HepG2 (cell line): ENCODE measurements at regions not wholly inside any gene's neighbourhood (a gene's known extent, or its start where the extent isn't known, plus 50 kb on each side); places are given as distances from the start of the nearest gene placed in this dataset.

Source experiments
- E2F5 ChIP-seq: sonication (generic); formaldehyde crosslinking; conservative IDR thresholded peaks from 2 replicates; pipeline ENCODE4 v1.4.0; 2020; ENCODE audit warnings: missing genetic modification reagents
- NBN ChIP-seq: fragments of 450-650 bp; conservative IDR thresholded peaks from 2 replicates; pipeline ENCODE4 v1.6.1; 2017
- NKX3-1 ChIP-seq: sonication (generic); formaldehyde crosslinking; IDR thresholded peaks from 2 replicates; pipeline ENCODE4 v1.5.0; 2020; ENCODE audit warnings: missing genetic modification reagents
- NONO ChIP-seq, 2 experiments: fragments of 450-650 bp in 1 of 2; sonication (generic) in 1 of 2; formaldehyde crosslinking in 1 of 2; IDR thresholded peaks in 1 of 2; conservative IDR thresholded peaks in 1 of 2; 2 replicates each; pipeline versions ENCODE4 v1.6.1 to v1.8.0; 2017 to 2022; ENCODE audit warnings: mild to moderate bottlenecking in 1 of 2, missing genetic modification reagents in 1 of 2, moderate library complexity in 1 of 2
- U2AF2 ChIP-seq: fragments of 200-400 bp; formaldehyde crosslinking; IDR thresholded peaks from 2 replicates; pipeline ENCODE4 v1.6.1; 2017; ENCODE audit warnings: low read depth, mild to moderate bottlenecking, low read length
- ZBTB40 ChIP-seq, 2 experiments: fragments of 450-650 bp in 1 of 2; sonication (generic) in 1 of 2; formaldehyde crosslinking in 1 of 2; IDR thresholded peaks; 2 replicates each; pipeline versions ENCODE4 v1.6.1 to v1.8.0; 2016 to 2022; ENCODE audit warnings: antibody characterized with exemption in 1 of 2, mild to moderate bottlenecking in 1 of 2, missing genetic modification reagents in 1 of 2
- ZNF737 ChIP-seq: sonication (generic); formaldehyde crosslinking; IDR thresholded peaks from 2 replicates; pipeline ENCODE4 v1.5.0; 2020; ENCODE audit warnings: missing genetic modification reagents, mild to moderate bottlenecking, borderline replicate concordance
- ZNF780A ChIP-seq: sonication (generic); formaldehyde crosslinking; IDR thresholded peaks from 2 replicates; pipeline ENCODE4 v1.8.0; 2022; ENCODE audit warnings: mild to moderate bottlenecking, missing genetic modification reagents, moderate library complexity
- TF ChIP-seq, protein P1 (sequence below): sonication (generic); formaldehyde crosslinking; IDR thresholded peaks from 2 replicates; pipeline ENCODE4 v1.4.0; 2020; ENCODE audit warnings: missing genetic modification reagents

DNA sequence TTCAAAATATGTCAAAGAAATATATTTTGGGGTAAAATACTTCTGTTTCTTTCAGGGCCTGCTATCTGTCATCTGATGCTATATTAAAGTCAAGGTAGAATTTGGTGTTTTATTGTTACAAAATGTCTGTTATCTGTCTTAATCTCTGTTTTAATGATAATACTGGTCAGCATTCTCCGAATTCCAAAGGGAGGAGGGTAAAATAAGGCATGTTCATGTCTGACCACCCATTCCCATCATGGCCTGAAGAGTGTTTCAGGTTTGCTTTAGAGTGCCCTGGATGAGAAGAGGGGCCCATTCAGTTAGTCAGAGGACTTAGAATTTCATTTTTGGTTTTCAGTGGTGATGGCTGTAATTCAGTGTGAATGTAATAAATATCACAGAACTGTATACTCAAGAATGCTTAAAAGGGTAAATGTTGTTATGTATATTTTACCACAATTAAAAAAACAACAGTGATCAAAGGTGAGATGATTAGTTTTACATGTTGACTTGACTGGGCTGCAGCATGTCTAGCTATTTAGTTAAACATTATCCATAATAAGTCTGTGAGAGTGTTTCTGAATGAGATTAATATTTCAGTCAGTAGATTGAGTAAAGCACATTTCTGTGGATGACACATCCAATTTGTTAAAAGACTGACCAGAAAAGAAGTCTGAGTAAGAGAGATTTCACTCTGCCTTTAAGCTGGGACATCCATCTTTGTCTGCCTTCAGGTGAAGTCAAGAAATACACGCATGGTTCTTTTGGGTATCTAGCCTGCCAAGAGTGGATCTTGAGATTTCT lies 467.9 kb upstream of the SYT4 start (continued):
- TF ChIP-seq ZBTB40 (IDR thresholded peaks at IDR 0.05) (no peak), ZBTB40 (CRISPR knock-in tag; IDR thresholded peaks at IDR 0.05) (no peak), ZNF737 (CRISPR knock-in tag) (no peak), E2F5 (no peak), U2AF2 (no peak), ZNF780A (CRISPR knock-in tag) (no peak), NONO (IDR thresholded peaks at IDR 0.05) (no peak), NONO (CRISPR knock-in tag; conservative IDR thresholded peaks at IDR 0.05) (no peak), NBN (no peak), NKX3-1 (CRISPR knock-in tag) (no peak)
- TF ChIP-seq, protein P1, sequence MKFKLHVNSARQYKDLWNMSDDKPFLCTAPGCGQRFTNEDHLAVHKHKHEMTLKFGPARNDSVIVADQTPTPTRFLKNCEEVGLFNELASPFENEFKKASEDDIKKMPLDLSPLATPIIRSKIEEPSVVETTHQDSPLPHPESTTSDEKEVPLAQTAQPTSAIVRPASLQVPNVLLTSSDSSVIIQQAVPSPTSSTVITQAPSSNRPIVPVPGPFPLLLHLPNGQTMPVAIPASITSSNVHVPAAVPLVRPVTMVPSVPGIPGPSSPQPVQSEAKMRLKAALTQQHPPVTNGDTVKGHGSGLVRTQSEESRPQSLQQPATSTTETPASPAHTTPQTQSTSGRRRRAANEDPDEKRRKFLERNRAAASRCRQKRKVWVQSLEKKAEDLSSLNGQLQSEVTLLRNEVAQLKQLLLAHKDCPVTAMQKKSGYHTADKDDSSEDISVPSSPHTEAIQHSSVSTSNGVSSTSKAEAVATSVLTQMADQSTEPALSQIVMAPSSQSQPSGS, result no peak
